Stimulated activated CD8-positive, alpha-beta memory T cell treated with anti-CD3 and anti-CD28 coated beads, Interleukin-12 subunit alpha, Interleukin-12 subunit beta, amount 100 ng/mL, for 1 hour (primary cell): ENCODE measurements at regions not wholly inside any gene's neighbourhood (a gene's known extent, or its start where the extent isn't known, plus 50 kb on each side); places are given as distances from the start of the nearest gene placed in this dataset.
"Not testable (repeated sequence)": the region's sequence is repeated elsewhere in the genome, so short reads cannot be mapped to it uniquely, and the experiment has no call there.

Experiments
- DNase-seq: peaks from one replicate; pipeline ENCODE4 v3.0.0-alpha.2; 2020; ENCODE audit warnings: low read depth

DNA sequence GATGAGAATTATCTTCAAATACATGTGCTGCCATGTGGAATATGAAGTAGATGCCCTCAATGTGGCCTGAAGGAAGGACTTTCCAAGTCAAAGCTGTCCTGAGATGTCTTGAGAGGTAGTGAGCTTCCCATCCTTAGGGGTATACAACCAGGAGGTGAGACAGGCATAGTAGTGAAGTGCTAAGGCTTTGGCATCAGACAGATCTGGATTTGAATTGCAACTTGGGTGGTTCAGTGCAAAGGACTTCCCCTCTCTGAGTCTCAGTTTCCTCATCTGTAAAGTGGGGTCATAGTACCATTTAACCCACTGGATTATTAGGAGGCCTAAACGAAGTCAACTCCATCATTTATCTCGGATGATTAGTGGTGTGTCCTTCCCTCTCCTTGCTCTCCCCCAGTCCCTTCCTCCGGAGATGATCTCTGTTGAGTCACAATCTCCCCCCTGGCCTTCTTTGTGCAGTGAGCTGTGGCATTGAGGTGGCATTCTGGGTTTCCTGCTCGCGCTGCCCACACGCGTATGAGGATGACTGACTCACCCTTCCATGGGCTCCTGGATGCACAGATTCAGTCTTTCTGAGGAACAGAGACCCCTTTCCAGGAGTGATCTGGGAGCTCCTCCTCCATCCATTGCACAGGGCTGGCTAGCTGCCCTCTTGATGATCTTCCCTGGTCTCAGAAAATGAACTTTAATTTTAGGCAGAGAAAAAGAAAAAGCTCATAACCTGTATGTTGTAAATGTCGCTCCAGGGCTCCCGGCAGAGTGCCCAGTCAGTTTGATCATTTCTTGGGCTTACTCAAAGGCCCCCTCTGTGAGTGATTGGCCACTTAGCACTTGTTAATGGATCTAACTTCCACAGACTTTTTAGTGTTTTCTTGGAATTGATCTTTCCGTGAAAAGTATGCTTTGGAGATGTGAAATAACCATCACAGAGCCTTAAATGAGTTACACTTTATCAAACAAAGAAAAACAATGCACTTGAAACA is 354.6 kb downstream of the PTPRU start:
- DNase-seq, result no peak

DNA sequence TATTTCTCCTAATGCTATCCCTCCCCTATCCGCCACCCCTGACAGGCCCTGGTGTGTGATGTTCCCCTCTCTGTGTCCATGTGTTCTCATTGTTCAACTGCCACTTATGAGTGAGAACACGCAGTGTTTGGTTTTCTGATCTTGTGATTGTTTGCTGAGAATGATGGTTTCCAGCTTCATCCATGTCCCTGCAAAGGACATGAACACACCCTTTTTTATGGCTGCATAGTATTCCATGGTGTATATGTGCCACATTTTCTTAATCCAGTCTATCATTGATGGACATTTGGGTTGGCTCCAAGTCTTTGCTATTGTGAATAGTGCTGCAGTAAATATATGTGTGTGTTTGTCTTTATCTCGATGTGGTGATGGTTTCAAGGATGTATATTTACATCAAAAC is 353.4 kb downstream of the PTPRU start:
- DNase-seq, result not testable (repeated sequence)

DNA sequence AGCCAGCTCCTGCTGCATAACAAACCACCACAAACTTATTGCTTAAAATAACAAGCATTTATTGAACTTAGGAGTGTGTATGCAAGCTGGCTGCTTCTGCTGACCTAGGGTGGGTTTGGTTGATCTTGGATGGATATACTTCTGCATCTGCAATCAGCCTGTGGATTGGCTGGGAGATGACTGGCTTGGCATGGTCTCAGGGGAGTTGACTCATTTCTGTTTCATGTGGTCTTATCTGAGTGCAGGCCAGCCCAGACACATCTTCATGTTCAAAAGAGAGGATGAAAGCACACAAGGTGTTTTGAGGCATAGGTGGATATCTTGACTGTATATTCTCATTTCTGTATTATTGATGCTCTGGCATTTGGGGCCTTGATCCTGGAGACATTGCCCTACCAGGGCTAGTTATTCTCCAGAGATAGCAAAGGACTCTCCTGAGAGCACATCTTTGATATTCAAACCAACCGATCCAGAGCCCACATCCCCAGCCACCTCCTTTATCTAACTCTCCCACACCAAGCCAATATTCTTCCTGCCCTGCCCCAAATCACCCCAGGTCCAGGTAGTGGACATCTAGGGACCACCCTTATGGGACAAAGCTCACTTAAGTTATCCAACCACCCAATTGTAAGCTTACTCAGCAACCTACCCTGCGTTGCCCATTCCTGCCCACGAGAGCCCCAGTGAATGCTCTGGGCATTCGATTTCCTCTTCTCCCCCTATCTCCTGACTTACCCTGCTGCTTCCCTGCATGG is 350.8 kb downstream of the PTPRU start:
- no peak for DNase-seq

DNA sequence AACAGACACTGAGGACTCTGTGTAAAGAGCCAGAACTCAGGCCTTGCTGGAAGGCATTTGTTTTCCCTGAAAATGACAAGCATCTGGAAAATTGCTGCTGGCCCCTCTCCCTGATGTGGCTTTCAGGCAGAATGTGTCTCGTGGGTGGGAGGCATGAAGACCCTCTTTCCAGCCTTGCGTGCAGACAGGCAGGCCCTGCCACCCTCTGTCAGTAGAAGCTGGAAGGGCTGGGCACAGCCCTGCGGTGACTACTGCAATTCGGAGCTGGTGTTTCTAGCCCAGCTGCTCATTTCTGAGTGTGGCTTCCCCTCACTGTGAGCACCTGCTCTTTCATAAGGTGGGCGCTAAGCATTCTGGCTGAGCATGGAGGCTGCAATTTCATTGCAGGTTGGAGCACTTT is 349.9 kb downstream of the PTPRU start:
- no peak for DNase-seq

DNA sequence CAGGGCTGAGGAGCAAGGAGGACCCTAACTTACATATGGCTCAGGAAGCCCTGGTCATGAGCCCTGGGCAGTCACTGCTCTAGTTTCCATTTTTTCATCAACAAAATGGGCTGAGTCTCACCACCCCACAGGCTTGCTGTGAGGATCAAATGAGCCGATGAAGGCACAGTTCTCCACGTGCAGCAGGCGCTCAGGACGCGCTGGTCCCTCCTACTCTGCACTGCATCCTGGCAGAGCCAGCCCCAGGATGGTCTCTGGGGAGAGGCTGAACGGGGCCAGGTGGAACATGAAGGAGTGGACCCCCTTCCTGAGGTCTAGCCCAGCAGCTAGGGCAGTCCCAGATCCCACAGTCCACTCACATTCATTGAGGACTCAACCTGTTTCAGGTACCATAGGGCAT is 349.3 kb downstream of the PTPRU start:
- no peak for DNase-seq

DNA sequence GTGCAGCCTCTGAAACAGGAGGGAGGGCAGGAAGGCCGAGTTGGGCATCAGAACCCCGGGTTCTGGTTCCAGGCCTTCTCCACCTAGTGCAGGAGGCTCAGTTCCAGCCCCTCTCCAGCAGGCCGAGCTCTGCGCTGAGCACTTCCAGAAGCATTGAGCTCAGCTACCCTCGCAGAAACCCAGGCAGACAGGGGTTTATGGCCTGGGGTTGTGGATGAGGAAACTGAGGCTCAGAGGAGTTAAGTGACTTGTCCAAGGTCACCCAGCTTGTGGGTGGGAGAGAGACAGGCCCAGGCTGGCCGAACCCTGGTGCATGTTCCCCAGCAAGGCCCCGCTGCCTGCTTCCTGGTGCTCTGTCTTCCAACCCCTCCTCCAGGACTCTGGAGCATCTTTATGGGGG is 348.9 kb downstream of the PTPRU start:
- no peak for DNase-seq

DNA sequence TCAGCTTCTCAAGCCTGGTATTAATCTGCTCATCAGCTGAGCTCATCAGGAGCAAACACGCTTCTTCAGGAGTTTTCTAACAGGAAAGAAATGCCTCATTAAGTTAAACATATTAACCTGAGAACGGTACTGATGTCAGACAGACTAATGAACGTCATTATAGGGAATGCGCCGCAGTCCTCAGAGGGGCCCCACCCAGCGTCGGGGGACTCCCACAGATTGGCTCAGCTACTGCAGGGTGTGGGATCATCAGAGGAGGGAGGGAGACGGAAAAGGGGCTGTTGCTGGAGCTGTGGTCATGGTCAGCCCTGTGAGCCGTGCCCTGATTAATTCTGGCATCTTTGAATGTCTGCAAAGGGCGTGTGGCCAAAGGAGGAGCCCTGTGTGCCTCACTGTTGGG is 348.5 kb downstream of the PTPRU start:
- DNase-seq, result no peak

DNA sequence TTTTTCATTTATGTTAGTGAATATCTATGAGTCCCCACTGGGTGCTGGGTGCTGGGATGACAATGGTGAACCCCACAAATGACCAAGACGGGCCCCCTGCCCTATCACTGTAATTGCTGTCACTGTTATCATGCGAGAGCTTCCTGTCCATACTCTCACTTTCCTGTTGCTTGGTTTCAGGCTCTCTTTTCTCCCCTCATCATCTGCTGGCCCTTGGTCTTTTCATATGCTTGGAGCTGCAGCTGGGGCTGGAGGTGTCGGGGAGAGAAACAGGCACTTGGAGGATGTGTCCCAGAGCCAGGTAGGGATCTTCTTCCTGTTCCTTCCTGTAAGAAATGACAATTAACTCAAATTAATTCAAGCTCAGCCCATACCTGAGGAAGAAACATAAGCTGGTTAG is 348.0 kb downstream of the PTPRU start:
- no peak for DNase-seq

DNA sequence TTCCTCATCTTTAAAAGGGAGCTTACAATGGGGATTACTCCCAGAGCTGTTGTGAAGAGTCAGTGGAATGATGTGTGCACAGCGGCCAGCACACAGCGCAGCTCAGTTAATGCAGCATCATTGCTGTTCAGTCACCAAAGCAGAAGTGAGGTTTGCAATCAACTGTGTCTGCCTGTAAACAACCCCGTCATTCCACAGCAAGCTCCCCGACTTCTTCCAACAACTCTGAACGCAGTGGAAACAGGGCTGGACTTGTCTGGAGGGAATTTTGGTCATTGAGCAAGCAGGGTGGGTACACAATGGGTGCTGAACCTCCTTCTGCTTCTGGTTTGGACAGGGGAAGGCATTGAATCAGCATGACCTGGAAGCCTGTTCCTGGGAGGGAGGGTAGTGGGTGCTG is 347.4 kb downstream of the PTPRU start:
- DNase-seq, result no peak

DNA sequence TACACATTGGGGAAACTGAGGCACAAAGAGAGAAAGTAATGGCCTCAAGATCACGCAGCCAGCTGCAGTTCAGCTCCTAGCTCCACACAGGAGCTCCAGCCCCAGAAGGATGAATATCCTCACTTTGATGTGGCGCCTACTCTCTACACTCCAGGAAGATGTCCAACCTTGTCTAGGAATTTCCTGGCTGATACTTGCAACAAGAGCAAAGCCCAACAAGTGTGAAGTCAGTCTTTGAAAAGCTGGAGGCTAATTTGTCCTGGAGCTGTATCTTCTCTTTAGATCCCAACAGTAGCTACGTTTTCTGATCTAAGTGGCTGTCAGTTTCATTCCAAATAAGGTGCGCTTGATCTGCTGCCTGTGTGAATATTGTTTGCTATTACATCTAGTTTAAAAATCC is 344.9 kb downstream of the PTPRU start:
- no peak for DNase-seq

DNA sequence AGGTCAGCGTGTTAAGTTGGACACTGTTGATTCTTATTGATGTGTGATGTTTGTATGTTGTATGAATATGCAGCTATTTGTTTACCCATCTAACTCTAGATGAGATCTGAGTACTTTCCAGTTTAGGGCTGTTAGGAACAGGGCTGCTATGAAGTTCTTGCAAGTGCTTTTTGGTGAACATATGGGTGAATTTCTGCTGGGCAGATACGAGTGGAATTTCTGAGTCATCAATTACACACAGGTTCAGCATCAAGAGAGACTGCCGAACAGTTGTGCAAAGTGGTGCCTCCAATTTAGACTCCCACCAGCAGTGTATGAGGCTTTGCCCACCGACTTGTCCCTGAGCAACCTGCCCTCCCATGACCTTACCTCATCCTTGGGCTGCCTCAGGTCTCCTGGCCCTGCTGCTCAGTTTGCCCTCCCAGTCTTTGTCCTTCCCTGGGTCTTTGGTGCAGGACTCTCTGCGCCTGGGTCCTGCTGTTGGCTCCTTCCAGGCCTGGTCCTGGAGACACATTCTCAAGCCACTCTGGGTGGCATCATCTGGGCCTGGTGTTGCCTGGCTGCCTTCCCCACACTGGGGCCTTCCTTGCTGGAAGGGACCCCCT is 343.6 kb downstream of the PTPRU start:
- no peak for DNase-seq

DNA sequence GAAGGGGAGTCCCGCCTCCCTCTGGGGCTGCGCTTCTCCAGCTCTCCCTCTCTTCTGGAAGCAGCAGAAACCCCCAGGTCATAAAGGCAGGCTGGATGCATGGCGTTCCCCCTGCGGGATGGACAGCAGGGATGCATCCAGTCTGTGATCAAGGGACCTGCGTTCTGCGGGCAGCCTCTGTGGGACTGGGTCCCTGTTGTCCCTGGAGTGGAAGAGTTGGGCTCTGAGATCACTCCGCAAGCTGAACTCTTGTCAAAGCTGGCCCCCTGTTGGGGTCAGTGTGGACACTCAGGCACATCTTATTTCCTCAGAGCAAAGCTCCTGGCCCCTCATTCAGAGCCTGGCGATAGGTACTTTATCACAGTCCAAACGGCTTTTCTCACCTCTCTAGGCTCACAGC is 341.2 kb downstream of the PTPRU start:
- no peak for DNase-seq

DNA sequence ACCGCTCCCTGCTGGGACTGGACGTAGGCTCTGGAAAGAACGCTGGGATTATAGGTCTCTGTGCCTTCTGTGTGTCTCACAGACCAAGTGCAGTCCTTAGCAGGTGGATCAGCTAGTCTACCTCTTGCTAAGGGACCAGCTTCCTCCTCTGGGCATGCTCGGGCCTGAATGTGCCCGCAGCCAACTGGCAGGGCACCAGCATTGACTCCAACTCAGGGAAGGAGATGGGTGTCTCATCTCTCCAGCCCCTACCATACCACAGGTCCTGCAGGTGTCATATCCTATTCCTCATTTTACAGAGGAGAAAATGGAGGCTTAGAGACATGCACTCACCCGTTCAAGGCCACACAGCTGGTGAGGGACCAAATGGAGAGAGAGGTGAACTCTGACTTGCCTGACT is 340.2 kb downstream of the PTPRU start:
- no peak for DNase-seq

DNA sequence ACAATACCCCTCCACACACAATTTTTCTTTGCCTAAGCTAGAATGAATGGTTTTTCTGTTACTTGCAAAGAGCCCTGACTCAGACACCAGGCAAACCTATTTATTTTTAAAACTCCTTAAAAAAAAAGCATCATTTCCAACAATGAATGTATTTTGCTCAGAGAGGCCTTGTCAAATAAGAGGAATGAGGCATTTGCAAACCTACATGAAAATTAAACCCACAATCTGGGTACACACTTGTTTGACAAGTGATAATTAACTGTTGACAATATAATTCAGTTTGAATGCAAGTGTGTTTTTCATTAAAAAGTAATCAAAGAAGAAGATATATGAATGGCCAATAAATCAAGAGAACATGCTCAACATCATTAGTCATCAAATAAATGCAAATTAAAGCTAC is 339.5 kb downstream of the PTPRU start:
- no peak for DNase-seq

DNA sequence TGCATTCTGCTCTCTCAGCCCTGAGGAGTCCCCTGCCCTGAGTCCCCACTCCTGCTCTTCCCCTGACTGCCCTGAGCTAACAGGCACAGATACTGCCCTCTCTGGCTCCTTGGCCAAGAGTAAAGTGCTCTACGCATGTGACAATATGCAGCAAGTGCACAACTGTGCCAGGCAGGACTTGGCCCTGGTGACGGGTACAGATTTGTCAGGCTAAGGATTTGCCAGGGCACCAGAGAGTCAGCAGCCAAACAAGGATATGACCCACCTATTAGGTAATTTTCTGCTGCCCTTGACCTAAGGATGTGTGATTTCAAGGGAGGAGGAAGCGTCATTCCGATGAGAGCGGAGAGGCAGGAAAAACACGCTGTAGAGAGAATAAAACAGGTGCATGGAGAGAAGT is 339.0 kb downstream of the PTPRU start:
- no peak for DNase-seq

DNA sequence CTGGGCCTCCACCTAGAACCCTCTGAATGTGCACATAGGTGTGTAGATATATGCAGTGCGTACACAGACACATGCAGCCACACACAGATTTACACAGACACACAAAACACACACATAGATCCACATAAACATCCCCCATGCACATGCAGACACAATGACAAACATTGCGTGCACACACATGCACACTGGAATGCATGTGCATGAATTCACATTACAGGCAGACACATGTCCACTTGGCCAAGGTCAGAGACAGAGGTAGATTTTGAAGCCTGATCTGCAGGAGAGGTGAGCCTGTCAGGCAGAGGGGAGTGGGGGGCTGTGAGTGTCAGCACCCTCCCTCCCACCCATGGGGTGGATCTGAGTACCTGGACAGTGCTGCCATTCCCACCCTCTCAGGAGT is 338.5 kb downstream of the PTPRU start:
- DNase-seq, result no peak

DNA sequence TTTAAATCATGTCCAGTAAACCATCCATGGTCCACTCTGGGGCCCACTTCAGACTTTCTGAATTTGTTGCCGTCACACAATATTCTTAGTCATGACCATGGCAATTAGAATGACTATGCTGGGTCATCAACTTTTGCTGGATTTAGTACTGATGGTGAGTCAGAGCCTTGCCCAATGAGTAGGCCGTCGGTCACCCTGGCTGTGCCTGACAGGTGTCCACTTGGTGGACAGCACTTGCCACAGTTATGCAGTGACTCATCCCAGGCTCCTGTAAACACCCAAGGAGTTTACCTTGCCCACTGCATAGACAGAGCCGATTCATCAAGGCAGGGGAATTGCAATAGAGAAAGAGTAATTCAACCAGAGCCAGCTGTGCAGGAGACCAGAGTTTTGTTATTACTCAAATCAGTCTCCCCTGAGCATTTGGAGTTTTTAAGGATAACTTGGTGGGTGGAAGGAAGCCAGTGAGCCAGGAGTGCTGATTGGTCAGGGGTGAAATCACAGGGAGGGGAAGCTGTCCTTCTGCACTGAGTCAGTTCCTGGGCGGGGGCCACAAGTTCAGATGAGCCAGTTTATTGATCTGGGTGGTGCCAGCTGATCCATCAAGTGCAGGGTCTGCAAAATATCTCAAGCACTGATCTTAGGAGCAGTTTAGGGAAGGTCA is 333.8 kb downstream of the PTPRU start:
- DNase-seq, result no peak

DNA sequence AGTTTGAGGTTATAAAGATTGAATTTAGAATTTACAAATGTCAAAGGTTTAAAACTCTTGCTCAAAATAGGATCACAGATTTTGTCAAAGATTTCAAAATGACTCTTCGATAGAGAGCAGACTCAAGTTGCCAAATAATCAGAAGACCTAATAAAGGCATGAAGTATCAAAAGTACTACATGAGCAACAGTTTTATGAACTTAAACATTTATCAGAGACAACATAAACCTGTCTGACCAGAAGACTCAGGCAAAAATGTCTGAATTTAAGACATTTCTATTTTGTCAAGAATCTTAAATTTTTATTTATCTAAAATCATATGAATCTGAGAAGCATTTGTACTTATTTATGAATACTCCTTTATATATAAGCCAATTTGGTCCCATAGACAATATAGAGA is 330.9 kb downstream of the PTPRU start:
- no peak for DNase-seq

DNA sequence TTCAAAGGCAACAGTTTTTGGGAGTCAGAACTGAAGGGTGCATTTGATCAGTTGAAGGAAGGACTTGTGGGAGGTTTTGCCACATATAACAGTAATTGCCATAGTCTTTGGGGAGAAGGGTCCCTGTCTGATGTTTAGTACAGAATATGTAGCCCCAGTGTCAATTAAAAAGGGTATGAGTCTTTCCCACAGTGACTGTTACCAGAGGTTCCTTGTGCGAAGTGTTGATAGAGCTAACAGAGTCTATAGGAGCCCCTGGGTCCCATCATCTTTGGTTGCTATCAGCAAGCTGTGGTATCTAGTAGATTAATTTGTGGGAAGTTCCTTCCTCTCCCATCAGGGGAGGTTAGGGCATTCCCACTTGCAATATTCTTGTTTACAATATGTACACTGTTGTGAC is 329.2 kb downstream of the PTPRU start:
- no peak for DNase-seq

DNA sequence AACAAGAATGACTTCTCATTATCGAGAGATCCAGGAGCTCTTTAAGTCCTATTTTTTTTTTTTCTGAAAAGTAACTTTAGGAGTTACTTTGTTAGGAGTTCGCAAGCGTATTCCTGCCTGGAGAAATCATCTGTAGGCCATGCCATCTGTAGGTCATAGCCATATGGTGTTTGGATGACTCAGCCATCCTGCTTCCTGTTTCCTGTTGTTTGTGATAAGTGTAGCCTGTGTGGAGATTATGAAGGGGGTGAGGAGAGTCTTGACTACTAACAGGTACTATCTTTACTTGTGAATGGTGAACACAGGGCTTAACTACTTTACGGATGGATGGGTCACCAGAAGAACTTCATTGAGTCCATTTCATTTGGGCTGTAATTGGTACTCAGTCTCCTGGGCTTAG is 327.2 kb downstream of the PTPRU start:
- DNase-seq, result no peak

DNA sequence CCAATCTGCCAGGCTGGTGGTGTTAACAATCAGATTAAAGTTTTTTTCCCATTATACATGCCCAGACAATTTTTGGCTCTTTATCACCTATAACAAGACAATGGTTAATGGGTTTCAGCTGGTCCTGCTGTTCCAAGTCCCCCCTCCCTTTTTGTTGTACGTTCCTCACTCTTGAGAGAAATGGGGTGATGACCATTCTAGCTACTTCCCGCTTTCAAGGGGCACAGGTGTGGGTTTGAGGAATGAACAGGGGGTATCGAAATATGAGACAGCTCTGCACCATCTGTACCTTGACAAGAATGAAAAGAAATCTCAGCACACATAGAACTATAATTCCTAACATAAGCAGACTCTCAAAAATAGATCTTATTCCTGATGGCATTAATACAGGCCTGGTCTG is 326.8 kb downstream of the PTPRU start:
- DNase-seq, result no peak

DNA sequence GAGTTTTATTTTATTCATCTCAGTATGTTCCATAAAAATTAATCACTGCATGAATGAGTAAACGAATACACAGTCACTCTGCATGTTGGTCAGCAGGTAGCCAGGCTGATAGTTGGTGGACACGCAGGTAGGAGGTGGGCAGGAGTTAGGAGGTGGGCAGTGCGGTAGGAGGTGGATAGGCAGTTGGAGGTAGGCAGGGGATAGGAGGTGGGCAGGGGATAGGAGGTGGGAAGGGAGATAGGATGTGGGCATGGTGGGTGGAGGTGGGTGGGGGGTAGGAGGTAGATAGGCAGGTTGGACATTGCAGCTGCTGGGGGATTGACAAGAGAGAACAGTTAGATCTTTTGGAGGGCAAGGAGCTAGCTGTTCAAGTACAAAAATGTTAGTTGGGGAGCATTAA is 322.7 kb downstream of the PTPRU start:
- DNase-seq, result no peak
